HG03521 (cell line): ENCODE measurements at regions not wholly inside any gene's neighbourhood (a gene's known extent, or its start where the extent isn't known, plus 50 kb on each side); places are given as distances from the start of the nearest gene placed in this dataset.

Experiments
- ATAC-seq: cut with Tn5 transposase; IDR thresholded peaks from one replicate; pipeline ENCODE4 v1.9.1; 2021; ENCODE audit warnings: mild to moderate bottlenecking, moderate library complexity; ENCODE audit not compliant: unreplicated experiment

GRCh38 chr15:97199393-97200051, 761.0 kb upstream of the ARRDC4 start:
- no peak for ATAC-seq

DNA sequence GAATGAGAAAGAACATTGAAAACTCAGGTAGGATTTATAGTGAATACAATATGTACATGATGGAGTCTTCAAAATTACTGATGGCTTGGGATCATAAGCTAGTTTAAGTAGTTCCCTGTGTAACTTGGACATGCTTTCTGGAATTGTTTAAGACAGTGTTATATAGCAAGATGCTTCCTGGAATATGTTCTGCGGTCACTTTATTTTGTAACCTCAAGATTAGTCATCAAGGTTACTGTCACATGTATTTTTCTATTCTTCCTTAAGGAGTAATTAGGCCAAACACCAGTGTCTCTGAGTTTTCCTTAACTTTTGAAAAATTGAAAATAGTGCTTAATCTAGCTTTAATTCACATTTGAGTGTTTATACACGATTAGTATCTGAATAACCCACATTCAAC, 760.3 kb upstream of the ARRDC4 start:
- no peak for ATAC-seq

DNA sequence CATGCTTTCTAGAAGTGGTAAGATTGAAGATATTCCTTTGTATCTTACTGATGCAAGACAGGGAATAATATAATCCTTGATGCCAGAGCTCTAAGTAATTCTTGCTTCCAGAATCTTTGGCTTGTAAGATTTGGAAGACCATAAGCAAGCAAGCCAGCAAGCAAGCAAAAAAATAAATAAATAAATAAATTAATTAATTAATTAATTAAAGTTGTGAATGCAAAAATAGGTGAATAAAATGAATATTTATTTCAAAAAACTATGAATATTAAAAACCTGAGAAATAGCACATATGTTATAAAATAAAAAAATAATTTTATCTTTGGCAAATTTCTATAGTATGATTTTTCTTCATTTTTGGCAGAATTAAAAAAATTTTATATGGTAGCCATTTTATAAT, 750.2 kb upstream of the ARRDC4 start:
- no peak for ATAC-seq

DNA sequence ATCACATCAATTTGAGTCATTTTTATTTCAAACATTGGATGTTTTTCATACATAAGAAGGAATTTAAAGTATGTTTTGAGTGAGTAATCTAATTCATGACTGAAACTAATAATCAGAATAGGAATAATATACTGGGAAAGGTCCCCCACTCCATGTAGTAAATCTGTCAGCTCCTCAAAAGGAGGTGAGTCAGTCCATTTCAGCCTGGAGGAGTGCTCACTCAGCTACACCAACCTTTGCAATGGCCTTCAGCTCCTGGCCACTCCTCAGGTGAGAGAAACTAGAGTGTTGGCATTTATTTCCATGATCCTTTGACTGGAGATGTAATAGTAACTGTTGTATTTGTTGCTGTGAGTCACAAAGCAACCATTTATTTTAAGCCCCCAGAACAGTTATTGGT, 744.9 kb upstream of the ARRDC4 start:
- ATAC-seq = no peak

DNA sequence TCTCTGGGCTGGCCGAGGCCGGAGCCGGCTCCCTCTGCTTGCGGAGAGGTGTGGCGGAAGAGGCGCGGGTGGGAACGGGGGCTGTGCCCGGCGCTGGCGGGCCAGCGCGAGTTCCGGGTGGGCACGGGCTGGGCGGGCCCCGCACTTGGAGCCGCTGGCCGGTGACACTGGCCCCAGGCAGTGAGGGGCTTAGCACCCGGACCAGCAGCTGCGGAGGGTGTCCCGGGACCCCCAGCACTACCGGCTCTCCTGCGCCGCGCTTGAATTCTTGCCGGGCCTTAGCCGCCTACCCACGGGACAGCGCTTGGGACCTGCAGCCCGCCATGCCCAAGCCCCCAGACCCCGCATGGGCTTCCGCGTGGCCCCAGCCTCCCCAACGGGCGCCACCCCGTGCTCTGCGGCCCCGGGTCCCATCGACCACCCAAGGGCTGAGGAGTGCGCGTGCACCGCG, 736.3 kb upstream of the ARRDC4 start:
- ATAC-seq = no peak

DNA sequence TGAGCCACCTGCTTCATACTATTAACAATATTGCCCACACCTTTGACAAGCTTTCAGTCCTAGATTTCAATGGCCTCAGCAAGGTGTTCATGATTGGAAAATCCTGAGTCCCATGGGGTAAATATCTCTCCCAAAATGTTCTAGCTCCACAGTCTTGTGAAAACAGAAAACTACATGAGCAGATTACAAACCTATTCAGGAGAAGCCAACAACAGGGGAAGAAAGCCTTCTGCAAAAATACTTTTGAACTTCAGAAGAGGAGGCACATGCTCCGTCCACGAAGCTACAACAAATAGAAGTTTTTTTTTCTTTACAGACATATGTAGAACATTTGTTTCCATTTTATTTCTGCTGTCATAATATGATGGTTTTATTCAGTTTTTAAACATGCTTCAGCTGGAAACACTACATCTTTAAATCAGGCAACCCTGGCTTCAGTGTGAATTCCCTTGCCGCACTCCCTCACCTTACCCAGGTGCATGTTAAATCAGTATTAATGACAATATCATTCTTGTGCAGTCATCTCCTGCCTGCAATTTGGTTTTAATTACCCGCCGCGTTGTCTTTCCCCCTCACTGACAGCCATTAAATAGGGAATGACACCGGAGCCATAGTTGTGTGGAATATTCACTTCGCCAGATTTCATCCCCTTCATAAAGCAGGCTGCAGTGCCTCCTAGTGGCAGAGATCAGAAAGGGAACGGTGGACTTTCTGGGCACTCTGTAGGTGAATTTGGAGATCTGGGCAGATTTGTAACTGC, 725.5 kb upstream of the ARRDC4 start:
- ATAC-seq = no peak

DNA sequence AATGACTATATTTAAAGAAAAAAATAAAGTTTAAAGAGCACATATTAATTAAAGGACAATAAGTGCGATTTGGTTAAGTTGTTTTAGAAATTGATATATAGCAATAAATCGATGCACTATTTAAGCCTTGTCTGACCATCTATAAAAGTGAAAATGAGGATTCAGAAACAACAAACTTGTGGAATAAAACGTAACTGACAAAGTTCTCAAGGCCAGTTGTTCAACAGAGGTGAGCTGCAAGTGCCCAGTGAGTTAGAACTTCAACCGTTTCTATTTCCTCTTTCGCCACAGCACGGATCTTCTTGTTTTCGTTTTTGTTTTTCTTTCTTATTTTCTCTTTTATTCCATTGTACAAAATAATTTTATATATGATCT, 724.9 kb upstream of the ARRDC4 start:
- ATAC-seq = no peak

DNA sequence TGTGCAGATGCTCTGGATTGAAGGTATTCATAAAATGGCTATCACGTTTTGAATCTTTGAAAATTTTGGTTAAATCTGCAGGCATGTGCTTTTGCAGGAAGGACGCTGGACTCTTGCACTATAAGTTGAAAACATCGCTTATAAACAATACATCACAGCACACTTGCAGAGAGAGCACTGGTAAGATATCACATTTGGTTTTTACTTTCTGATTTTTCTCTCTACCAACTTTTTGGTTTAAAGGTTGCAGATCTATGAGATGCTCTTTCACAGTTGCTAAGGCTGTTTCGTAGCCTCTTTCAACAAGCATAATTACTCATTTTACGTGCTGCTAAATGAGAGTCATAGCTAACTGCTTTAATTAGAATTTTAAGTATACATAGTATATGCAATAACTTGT, 724.4 kb upstream of the ARRDC4 start:
- ATAC-seq = no peak

DNA sequence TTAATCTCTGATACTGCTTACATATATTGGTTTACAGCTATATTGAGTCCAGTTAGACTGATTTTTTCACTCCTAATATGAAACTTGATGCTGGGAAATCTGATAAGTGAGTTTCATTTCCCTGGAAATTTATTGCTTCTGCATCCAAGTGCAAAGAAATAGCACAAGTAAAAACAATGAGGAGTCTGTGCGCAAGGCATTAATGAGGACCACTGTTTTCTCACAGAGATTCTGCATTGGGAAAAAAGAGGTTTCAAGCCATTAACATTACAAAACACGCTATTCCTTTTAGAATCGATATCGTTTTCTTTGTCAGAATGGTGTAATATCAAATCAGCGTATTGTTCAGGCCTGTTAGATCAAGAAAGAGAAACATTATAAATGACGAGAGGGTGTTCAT, 723.3 kb upstream of the ARRDC4 start:
- no peak for ATAC-seq

DNA sequence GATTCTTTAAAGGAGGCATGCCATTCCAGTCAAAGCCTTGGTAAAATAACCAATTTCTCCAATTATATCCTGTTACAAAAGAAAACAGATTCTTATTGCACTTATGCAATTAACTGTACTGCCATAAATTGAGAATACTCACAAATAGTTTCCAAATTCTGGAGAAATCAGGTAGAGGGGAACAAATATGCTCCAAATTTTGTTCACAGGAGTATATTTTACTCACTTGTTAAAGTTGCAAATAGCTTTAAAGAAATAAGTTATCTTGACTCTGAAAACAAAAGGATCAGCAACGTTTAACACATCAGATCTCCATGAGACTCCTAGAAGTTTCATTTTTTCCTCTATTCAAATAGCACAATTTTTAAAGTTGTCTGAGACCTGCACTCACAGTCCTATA, 712.1 kb upstream of the ARRDC4 start:
- no peak for ATAC-seq

GRCh38 chr15:97259943-97260342, 700.6 kb upstream of the ARRDC4 start:
- ATAC-seq = no peak

GRCh38 chr15:97301166-97301565, 659.3 kb upstream of the ARRDC4 start:
- ATAC-seq = no peak

GRCh38 chr15:97316362-97316761, 644.1 kb upstream of the ARRDC4 start:
- no peak for ATAC-seq

GRCh38 chr15:97317163-97317562, 643.3 kb upstream of the ARRDC4 start:
- no peak for ATAC-seq

- no peak for ATAC-seq
These were observed 641.2 kb upstream of the ARRDC4 start for GRCh38 chr15:97319291-97319690.

GRCh38 chr15:97346221-97346620, 614.3 kb upstream of the ARRDC4 start:
- no peak for ATAC-seq

GRCh38 chr15:97350813-97351212, 609.7 kb upstream of the ARRDC4 start:
- no peak for ATAC-seq

GRCh38 chr15:97383516-97383915, 577.0 kb upstream of the ARRDC4 start:
- no peak for ATAC-seq

GRCh38 chr15:97386940-97387339, 573.6 kb upstream of the ARRDC4 start:
- ATAC-seq = no peak

DNA sequence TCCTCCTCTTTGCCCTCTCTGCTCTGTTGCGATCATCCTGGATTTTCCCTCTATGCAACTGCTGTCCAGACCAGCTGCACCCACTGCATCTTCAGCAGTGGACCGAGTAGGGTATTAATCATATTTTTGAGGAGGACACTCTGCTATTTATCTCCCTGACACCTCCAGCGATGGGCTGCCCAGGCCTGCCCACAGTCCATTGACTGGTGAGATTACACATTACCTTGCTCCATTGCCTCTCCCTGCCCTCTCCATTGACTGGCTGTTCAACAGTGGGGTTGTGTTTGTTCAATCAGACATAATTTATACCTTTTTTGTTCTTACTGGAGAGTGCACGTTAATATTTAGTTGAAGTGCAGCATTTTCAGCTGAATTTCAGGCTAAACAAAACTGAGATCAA, 559.3 kb upstream of the ARRDC4 start:
- ATAC-seq = no peak

- ATAC-seq = no peak
These were observed 558.5 kb upstream of the ARRDC4 start for GRCh38 chr15:97401970-97402369.

DNA sequence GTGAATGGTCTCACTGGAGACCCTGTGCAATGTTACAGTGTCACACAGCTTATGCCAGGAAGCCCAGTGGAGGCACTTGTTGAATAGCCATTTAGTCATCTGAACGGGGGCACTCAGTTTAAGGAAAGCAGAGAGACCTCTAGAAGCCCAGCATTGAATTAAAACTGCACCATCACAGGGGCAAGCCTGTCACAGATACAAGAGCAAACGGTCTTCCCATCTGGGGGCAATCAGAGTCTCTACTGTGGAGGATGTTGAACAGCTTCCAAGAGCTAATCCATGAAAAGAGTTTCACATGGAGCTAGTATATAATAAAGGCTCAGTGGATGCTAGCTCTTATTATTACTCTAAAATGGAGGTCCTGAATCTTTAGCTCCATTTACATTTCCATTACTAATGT, 553.7 kb upstream of the ARRDC4 start:
- no peak for ATAC-seq
